Kidney (tissue), 13 donors: ENCODE measurements at regions not wholly inside any gene's neighbourhood (a gene's known extent, or its start where the extent isn't known, plus 50 kb on each side); places are given as distances from the start of the nearest gene placed in this dataset.

Experiments
- DNase-seq, 5 donors: peaks; one replicate each; pipeline ENCODE4 v3.0.0-alpha.2; 2013 to 2020
- FAIRE-seq: peaks from 2 replicates; lab custom pipeline; 2012; peaks lifted over from hg19 to GRCh38; lab: Jason Lieb, UNC
- H3K27ac ChIP-seq, 2 donors: one replicate each; pipeline ENCODE4 v1.7.0; 2013; ENCODE audit warnings: low read depth in 2 of 2, low read length in 2 of 2, inconsistent platforms in 1 of 2
- H3K27me3 ChIP-seq: one replicate; pipeline ENCODE4 v1.7.1; 2013; ENCODE audit warnings: low read length, inconsistent platforms; ENCODE audit not compliant: control insufficient read depth, insufficient read depth
- H3K36me3 ChIP-seq, 3 donors: one replicate each; pipeline versions ENCODE4 v1.7.0 to v1.7.1; 2013; ENCODE audit warnings: low read length in 3 of 3, control low read depth in 1 of 3, inconsistent platforms in 1 of 3; ENCODE audit not compliant: insufficient read depth in 3 of 3, control insufficient read depth in 2 of 3
- H3K4me1 ChIP-seq, 3 donors: one replicate each; pipeline versions ENCODE4 v1.7.0 to v1.7.1; 2013; ENCODE audit warnings: low read length in 3 of 3, inconsistent platforms in 1 of 3, low read depth in 1 of 3; ENCODE audit not compliant: control insufficient read depth in 2 of 3, insufficient read depth in 2 of 3
- H3K4me3 ChIP-seq, 3 donors: one replicate each; pipeline versions ENCODE4 v1.7.0 to v1.8.1; 2013; ENCODE audit warnings: low read length in 3 of 3, control low read depth in 1 of 3, inconsistent platforms in 1 of 3
- H3K9ac ChIP-seq, 3 donors: one replicate each; pipeline versions ENCODE4 v1.7.0 to v1.7.1; 2013; ENCODE audit warnings: low read length in 3 of 3, control low read depth in 1 of 3, inconsistent platforms in 1 of 3
- H3K9me3 ChIP-seq, 3 donors: one replicate each; pipeline versions ENCODE4 v1.7.0 to v1.7.1; 2013; ENCODE audit warnings: low read length in 3 of 3, control low read depth in 1 of 3, inconsistent platforms in 1 of 3; ENCODE audit not compliant: control insufficient read depth in 2 of 3, insufficient read depth in 1 of 3
- intact Hi-C: fragments of 100-400 bp; cut with DNase I; formaldehyde crosslinking; loops from one replicate; pipeline ENCODE4 v1.11.1; 2022
- TF ChIP-seq, protein P1 (sequence below): IDR thresholded peaks from 3 replicates; pipeline ENCODE4 v1.5.1; 2012; ENCODE audit warnings: mild to moderate bottlenecking, moderate library complexity, borderline replicate concordance; ENCODE audit not compliant: insufficient read depth; ENCODE audit errors: extremely low read depth
- donor health status: control.
- donor health status: control.
- donor health status: control.
- donor health status: control.
- donor health status: control.
- donor health status: DM: yes; HTN: yes; CAD: no.
- donor health status: Normal renal cell carcinoma (clear cell type).

- no peaks in the 10 kb centered on the region for H3K4me1 ChIP-seq
- intact Hi-C loops, result no loop called here
- FAIRE-seq, result no peak
Observed at GRCh38 chr16:55043499-55043898, 112.8 kb downstream of the IRX5 start.

DNA sequence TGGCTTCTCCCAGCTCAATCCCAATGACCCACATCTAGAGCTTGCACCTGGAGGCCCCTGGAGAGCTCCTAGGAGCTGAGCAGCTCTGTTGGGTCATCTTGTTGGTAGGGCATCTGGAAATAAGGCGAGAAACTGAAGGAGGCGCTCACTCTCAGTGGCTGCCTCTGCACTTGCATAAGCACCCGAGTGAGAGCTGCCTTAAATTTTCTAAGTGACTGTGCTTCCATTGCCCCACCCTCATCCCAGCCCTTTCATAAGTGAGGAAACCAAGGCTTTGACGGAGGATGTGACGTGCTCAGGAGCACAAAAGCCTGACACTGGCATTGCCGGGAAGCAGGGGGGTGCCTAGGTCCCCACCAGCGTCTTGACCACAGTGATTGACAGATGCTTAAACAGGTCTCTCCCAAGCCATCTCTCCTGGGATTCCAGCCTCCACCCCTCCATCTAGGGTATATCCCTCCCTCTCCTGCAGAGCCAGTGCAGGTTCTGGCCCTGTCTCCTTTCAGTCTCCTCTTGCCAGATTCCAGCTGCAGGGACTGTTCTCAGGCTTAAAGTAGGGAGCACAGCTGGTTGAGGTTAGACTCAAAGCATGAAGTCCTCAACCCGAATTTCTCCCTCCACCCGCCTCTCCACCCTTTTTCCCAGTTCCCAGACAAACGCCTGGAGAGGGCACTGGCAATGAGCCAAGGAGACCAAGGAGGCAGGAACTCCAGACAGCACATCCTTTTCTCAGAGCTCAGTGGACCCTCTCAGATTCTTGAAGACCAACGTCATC, 113.7 kb downstream of the IRX5 start:
- H3K4me1 ChIP-seq, result no peaks in the 10 kb centered on the region
- H3K9ac ChIP-seq, result no peak overlapping the region
- FAIRE-seq (no peak), DNase-seq (no peak)
- no peak overlapping the region for H3K27ac ChIP-seq
- no peaks in the 10 kb centered on the region for H3K9me3 ChIP-seq
- intact Hi-C loops, result no loop called here
- TF ChIP-seq, protein P1, sequence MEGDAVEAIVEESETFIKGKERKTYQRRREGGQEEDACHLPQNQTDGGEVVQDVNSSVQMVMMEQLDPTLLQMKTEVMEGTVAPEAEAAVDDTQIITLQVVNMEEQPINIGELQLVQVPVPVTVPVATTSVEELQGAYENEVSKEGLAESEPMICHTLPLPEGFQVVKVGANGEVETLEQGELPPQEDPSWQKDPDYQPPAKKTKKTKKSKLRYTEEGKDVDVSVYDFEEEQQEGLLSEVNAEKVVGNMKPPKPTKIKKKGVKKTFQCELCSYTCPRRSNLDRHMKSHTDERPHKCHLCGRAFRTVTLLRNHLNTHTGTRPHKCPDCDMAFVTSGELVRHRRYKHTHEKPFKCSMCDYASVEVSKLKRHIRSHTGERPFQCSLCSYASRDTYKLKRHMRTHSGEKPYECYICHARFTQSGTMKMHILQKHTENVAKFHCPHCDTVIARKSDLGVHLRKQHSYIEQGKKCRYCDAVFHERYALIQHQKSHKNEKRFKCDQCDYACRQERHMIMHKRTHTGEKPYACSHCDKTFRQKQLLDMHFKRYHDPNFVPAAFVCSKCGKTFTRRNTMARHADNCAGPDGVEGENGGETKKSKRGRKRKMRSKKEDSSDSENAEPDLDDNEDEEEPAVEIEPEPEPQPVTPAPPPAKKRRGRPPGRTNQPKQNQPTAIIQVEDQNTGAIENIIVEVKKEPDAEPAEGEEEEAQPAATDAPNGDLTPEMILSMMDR, result no peak
- no peak overlapping the region for H3K4me3 ChIP-seq
- H3K27me3 ChIP-seq, result no peaks in the 10 kb centered on the region
- no peaks in the 10 kb centered on the region for H3K36me3 ChIP-seq

More at GRCh38 chr16:55043499-55043898, 112.8 kb downstream of the IRX5 start:
- TF ChIP-seq, protein P1, result no peak
- no peak for DNase-seq
- Histone ChIP-seq H3K9me3 (no peaks in the 10 kb centered on the region), H3K9ac (no peak overlapping the region), H3K27ac (no peak overlapping the region), H3K36me3 (no peaks in the 10 kb centered on the region), H3K4me3 (no peak overlapping the region), H3K27me3 (no peaks in the 10 kb centered on the region)

GRCh38 chr16:55045329-55045728, 114.7 kb downstream of the IRX5 start:
- no peak overlapping the region for H3K9ac ChIP-seq
- no peaks in the 10 kb centered on the region for H3K27me3 ChIP-seq
- no peaks in the 10 kb centered on the region for H3K36me3 ChIP-seq
- TF ChIP-seq, protein P1, result no peak
- no peak for DNase-seq
- no peak overlapping the region for H3K4me3 ChIP-seq
- no peaks in the 10 kb centered on the region for H3K4me1 ChIP-seq
- no peak overlapping the region for H3K27ac ChIP-seq
- no peak for FAIRE-seq
- intact Hi-C loops, result no loop called here
- no peaks in the 10 kb centered on the region for H3K9me3 ChIP-seq
